AG09319 (cell line): ENCODE measurements at regions not wholly inside any gene's neighbourhood (a gene's known extent, or its start where the extent isn't known, plus 50 kb on each side); places are given as distances from the start of the nearest gene placed in this dataset.
"Not testable (repeated sequence)": the region's sequence is repeated elsewhere in the genome, so short reads cannot be mapped to it uniquely, and the experiment has no call there.

Experiments used
- DNase-seq: peaks from one replicate; pipeline ENCODE4 v3.0.0-alpha.2; 2010; ENCODE audit warnings: low read depth; ENCODE audit errors: extremely low read depth
- TF ChIP-seq, protein P1 (sequence below): IDR thresholded peaks from 2 replicates; pipeline ENCODE4 v1.5.1; 2011; ENCODE audit warnings: low read depth, mild to moderate bottlenecking, inconsistent platforms, low read length, moderate library complexity

GRCh38 chr16:48024042-48024441 is 131.8 kb downstream of the ABCC12 start:
- DNase-seq: no peak
- TF ChIP-seq, protein P1, sequence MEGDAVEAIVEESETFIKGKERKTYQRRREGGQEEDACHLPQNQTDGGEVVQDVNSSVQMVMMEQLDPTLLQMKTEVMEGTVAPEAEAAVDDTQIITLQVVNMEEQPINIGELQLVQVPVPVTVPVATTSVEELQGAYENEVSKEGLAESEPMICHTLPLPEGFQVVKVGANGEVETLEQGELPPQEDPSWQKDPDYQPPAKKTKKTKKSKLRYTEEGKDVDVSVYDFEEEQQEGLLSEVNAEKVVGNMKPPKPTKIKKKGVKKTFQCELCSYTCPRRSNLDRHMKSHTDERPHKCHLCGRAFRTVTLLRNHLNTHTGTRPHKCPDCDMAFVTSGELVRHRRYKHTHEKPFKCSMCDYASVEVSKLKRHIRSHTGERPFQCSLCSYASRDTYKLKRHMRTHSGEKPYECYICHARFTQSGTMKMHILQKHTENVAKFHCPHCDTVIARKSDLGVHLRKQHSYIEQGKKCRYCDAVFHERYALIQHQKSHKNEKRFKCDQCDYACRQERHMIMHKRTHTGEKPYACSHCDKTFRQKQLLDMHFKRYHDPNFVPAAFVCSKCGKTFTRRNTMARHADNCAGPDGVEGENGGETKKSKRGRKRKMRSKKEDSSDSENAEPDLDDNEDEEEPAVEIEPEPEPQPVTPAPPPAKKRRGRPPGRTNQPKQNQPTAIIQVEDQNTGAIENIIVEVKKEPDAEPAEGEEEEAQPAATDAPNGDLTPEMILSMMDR: no peak

GRCh38 chr16:48022496-48022895 is 133.3 kb downstream of the ABCC12 start:
- DNase-seq: no peak
- TF ChIP-seq, protein P1: no peak

- DNase-seq: not testable (repeated sequence)
Observed at GRCh38 chr16:48020617-48021016, 135.2 kb downstream of the ABCC12 start.

DNA sequence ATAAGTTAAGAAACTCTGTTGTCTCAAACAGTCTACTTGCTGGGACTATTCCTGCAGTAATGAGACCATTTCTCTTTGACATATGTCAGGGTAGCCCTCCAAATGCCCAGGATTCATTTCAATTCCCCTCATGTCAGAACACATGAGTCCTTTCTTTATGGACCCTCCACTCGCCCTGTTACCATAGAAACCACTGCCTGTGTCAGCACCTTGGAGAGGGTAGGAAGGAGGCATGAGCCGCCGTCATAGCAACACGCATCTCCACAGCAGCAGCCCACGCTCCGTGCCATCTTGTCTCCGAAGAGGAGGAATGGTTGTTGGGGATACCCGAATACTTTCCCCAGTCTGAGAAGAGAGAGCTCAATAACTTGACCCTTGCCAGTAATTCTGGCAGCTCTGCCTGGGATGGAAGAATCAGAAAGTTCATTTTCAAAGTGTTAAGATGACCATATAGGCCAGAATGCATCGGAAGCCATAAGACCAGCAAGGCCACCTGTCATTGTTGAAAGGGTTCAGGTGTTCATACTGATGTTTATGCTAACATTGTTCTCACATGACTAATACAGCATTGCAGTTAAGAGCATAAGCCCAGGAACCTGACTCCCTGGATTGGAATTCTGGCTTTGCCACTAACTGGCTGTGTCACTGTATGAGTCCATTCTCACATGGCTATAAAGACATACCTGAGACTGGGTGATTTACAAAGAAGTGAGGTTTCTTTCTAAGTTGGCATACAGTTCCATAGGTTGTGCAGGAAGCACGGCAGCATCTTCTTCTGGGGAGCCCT is 141.3 kb downstream of the ABCC12 start:
- no peak for DNase-seq

GRCh38 chr16:48013491-48013901 is 142.3 kb downstream of the ABCC12 start:
- TF ChIP-seq, protein P1: no peak
- no peak for DNase-seq

More for the DNA sequence above, 141.3 kb downstream of the ABCC12 start:
- TF ChIP-seq, protein P1: no peak

DNA sequence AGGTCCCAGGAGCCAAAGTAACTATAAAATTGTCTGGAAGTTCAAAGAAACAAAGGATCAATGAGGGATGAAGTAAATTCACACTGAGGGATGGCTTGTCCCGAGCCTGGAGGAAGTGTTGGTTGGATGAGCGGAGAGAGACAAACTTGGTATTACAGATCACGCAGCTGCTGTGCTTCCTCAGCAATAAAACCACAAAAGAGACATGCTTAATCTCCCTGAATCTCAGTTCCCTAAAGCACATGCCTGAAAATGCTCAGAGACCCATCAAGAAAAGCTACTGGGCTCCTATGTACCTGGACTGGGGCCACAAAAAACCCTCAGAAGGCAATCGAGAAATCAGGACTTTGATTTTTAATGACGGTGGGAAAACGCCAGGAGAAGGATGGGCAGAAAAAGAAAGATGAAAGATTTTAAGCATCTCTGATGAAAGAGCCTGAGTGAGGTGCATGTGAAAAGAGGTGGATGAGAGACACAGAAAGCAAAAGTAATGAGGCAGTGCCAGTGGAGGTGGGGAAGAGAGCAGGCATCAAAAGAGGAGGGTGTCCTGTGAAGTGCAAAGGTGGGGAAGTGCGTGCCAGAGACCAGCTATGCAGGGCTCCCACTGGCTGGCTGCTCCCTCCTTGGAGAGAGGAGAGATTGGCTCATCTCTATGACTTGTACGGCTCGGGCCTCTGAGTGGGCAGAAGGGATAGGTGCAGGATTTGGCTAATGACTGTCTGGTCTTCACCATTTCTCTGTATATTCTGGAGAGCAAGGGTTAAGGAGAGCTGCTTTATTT is 143.7 kb downstream of the ABCC12 start:
- TF ChIP-seq, protein P1: no peak
- no peak for DNase-seq

GRCh38 chr16:48011466-48011865 is 144.3 kb downstream of the ABCC12 start:
- DNase-seq: no peak
- TF ChIP-seq, protein P1: no peak
